SK-N-SH treated with all-trans-retinoic acid at 6 μM for 48 hours (cell line): ENCODE measurements at regions not wholly inside any gene's neighbourhood (a gene's known extent, or its start where the extent isn't known, plus 50 kb on each side); places are given as distances from the start of the nearest gene placed in this dataset.

Source experiments
- ARNTL ChIP-seq: fragments of 450-650 bp; formaldehyde crosslinking; IDR thresholded peaks from 2 replicates; pipeline ENCODE4 v1.5.0; 2020; ENCODE audit warnings: low read depth, mild to moderate bottlenecking, moderate library complexity, borderline replicate concordance
- CSDC2 ChIP-seq: fragments of 250-450 bp; sonication (Bioruptor Pico); IDR thresholded peaks from 2 replicates; pipeline ENCODE4 v1.5.0; 2020; ENCODE audit warnings: mild to moderate bottlenecking, moderate library complexity
- ESRRG ChIP-seq: fragments of 250-450 bp; sonication (Bioruptor Pico); IDR thresholded peaks from 2 replicates; pipeline ENCODE4 v1.6.1; 2021; ENCODE audit warnings: mild to moderate bottlenecking
- OSR1 ChIP-seq: fragments of 250-450 bp; sonication (Bioruptor Pico); IDR thresholded peaks from 2 replicates; pipeline ENCODE4 v1.8.0; 2022; ENCODE audit warnings: moderate library complexity, mild to moderate bottlenecking, inconsistent platforms
- RARB ChIP-seq: fragments of 250-450 bp; sonication (Bioruptor Pico); IDR thresholded peaks from 2 replicates; pipeline ENCODE4 v1.8.0; 2021; ENCODE audit warnings: mild to moderate bottlenecking, moderate library complexity
- TOX ChIP-seq: fragments of 250-450 bp; sonication (Bioruptor Pico); IDR thresholded peaks from 2 replicates; pipeline ENCODE4 v1.8.0; 2021; ENCODE audit warnings: mild to moderate bottlenecking, moderate library complexity, borderline replicate concordance

DNA sequence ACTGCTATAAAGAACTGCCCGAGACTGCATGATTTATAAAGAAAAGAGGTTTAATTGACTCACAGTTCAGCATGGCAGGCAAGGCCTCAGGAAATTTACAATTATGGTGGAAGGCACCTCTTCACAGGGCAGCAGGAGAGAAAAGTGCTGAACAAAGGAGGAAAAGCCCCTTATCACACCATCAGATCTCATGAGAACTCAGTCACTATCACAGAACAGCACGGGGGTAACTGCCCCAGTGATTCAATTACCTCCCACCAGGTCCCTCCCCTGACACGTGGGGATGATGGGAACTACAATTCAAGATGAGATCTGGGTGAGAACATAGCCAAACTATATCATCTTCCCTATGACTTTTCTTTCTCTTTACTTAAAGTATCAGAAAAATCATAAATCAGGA, 104.0 kb upstream of the SYN3 start:
- no peak for TF ChIP-seq OSR1 (CRISPR knock-in tag)
- no peak for TF ChIP-seq CSDC2
- no peak for TF ChIP-seq RARB (CRISPR knock-in tag)
- TF ChIP-seq TOX (CRISPR knock-in tag), result no peak
- no peak for TF ChIP-seq ESRRG
- TF ChIP-seq ARNTL (CRISPR knock-in tag), result no peak
